Esophagus muscularis mucosa (tissue), 4 donors: ENCODE measurements at regions not wholly inside any gene's neighbourhood (a gene's known extent, or its start where the extent isn't known, plus 50 kb on each side); places are given as distances from the start of the nearest gene placed in this dataset.

Experiments
- EP300 ChIP-seq: sonication (generic); formaldehyde crosslinking; IDR thresholded peaks from one replicate; pipeline ENCODE4 v1.6.1; 2017; ENCODE audit warnings: antibody characterized with exemption
- POLR2A ChIP-seq: fragments of 450-650 bp; IDR thresholded peaks from one replicate; pipeline ENCODE4 v1.6.1; 2017; ENCODE audit warnings: antibody characterized with exemption, moderate library complexity, mild to moderate bottlenecking, low read depth
- TF ChIP-seq, protein P1 (sequence below), 3 experiments: fragments of 200-600 bp in 2 of 3; fragments of 450-650 bp in 1 of 3; sonication (generic) in 2 of 3; IDR thresholded peaks; one replicate each; pipeline ENCODE4 v1.5.1; 2017 to 2019; ENCODE audit warnings: antibody characterized with exemption in 3 of 3, mild to moderate bottlenecking in 2 of 3, moderate library complexity in 1 of 3

DNA sequence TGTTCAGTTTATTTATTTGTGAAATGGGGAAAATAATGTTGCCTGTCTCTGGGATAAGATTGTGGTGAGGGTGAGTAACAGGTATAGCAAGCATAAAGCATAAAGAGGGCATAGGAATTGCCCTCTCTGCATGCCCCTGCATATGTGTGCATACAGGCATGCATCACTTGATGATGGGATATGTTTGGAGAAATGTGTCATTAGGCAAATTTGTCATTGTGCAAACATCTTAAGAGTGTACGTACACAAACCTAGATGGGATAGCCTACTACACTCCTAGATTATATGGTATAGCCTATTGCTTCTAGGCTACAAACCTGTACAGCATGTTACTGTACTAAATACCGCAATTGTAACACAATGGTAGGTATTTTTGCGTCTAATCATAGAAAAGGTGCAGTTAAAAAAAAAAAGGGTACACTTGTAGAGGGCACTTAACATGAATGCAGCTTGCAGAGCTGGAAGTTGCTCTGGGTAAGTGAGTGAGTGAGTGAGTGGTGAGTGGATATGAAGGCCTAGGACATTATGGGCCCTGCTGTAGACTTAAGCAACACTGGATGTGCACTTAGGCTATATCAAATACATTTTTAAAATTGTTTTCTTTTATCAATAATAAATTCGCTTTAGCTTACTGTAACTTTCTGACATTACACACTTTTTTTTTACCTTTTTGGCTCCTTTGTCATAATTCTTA is 386.5 kb upstream of the ANKRD30A start:
- TF ChIP-seq EP300 (no peak), POLR2A (no peak)
- TF ChIP-seq, protein P1, sequence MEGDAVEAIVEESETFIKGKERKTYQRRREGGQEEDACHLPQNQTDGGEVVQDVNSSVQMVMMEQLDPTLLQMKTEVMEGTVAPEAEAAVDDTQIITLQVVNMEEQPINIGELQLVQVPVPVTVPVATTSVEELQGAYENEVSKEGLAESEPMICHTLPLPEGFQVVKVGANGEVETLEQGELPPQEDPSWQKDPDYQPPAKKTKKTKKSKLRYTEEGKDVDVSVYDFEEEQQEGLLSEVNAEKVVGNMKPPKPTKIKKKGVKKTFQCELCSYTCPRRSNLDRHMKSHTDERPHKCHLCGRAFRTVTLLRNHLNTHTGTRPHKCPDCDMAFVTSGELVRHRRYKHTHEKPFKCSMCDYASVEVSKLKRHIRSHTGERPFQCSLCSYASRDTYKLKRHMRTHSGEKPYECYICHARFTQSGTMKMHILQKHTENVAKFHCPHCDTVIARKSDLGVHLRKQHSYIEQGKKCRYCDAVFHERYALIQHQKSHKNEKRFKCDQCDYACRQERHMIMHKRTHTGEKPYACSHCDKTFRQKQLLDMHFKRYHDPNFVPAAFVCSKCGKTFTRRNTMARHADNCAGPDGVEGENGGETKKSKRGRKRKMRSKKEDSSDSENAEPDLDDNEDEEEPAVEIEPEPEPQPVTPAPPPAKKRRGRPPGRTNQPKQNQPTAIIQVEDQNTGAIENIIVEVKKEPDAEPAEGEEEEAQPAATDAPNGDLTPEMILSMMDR (IDR thresholded peaks at IDR 0.05): no peak
